HG02885 (cell line): ENCODE measurements at regions not wholly inside any gene's neighbourhood (a gene's known extent, or its start where the extent isn't known, plus 50 kb on each side); places are given as distances from the start of the nearest gene placed in this dataset.

ENCODE experiments used
- ATAC-seq: cut with Tn5 transposase; IDR thresholded peaks from one replicate; pipeline ENCODE4 v1.9.1; 2021; ENCODE audit warnings: mild to moderate bottlenecking; ENCODE audit not compliant: unreplicated experiment, poor library complexity

DNA sequence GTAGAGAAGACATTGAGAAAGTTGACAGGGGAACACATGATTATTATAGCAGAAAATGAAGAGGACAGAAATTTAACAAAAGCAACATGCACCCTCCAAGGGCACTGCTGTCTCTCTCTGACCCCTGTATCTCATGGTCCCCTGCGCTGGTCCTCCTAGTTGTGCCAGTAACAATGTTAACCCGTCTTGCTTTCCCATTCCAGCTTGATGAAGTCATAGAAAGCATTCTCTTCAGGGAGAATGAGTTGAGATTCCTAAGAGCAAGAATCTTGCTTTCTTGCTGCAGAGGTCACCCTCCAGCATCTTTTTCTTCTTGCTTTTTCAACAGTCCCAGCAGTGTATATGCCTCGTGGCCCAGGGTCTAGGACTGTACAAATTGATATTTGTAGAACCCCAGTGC, 279.6 kb upstream of the ADAMTSL1 start:
- ATAC-seq, result no peak

DNA sequence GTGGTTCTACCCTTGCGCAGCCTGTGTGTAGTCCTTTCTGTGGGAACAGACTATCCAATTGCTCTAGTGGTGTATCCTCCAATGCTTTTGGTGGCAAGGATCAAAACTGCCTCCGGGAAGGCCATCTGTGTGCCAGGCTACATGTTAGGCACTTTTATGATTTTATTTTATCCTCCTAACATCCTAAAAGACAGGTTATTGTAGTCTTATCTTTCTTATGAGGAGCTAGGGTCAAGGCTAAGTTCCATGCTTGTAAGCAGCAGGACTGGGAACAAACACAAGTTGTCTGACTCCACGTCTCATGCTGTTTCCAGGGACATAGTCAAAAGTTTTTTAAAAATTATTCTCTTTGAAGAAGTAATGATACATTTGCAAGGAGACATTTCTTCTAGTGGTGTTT, 278.7 kb upstream of the ADAMTSL1 start:
- no peak for ATAC-seq

DNA sequence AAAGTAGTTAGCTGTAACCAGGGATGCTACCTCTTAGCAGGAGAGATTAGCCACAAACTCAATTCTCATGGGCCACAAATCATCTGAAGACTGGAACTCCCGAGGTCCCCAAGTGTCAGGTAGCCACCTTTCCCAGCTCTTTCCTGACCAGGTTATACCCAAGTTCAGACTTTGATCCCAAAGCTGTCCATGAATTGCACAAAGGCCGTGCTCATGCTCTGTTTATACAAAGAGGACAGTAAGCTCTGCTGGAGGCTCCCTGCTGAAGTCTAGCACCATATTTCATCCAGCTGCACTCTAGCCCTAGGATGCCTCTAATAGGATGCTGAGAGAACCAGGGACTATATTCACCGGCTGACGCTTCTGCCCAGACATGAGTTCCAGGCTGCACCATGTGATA, 271.0 kb upstream of the ADAMTSL1 start:
- ATAC-seq, result no peak

DNA sequence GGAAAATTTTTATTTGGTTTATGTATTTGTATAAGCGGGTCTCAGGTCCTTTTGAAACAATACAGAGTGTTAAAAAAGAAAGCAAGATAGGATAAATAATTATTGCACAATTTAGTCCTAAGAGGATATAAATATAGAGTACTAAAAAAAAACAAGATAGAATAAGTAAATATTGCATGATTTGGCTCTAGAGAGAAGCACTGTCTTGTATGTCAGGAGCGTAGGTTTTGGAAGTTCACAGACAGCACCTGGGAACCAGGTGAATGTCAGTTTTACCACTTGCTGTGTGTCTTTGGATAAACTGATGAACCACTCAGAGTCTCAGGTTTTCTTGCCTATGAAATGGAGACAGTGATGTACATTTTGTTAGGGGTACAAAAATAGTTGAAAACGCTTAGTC, 266.2 kb upstream of the ADAMTSL1 start:
- ATAC-seq, result no peak

DNA sequence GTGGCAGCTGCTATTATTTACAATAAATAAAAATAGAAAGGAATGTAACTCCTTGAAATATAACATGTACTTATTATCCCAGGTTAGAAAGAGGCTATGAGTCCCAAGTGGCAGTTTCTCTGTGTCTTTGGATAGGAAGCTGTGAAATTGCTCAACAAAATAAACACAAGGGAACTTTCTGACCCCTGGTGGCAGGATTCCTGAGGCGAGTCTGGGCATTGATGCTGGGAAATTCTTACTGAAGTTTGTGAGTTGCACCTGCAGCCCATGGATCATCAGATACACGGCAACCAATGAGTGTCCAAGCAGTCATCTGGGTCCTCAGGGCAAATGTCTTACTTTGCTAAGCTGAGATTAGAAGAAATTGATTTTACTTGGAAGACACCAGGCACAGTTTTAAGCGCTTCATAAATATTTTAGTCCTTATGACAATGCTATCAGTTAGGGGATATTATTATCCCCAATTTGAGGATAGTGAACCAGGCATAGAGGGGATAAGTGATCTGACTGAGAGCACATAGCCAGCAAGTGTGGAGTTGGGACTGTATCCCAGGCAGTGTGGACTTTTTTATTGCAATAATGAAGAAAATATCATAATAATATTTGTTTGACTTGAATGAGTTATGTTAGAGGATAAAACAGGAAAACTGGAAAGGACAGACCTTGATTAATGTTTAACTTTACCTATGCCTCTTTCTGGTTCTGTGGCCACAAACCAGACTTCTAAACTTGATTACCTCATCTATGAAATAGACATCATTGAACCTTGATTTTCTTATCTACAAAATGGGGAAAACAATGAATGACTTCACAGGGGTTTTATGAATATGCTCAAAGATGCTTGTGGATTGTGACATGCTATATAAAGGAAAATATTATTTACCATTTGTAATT, 265.5 kb upstream of the ADAMTSL1 start:
- no peak for ATAC-seq

DNA sequence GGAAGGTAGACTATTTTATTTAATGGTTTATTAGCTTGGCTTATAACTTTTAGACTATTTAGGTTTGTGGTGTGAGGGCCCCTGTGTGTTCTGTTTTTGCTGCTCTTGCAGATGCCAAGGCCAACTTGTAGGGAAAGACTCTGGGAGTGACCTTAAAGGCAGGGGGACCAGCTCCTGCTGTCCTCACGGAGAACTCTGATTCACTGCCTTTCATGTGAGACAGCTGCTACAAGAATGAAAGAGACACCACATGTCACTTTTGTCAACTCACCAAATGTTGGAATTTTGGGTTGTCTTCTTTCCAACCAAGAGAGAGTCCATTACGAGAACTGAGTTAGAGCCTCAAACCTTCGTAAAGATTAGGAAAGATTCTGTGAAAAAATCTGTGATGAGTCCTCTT, 258.3 kb upstream of the ADAMTSL1 start:
- no peak for ATAC-seq

DNA sequence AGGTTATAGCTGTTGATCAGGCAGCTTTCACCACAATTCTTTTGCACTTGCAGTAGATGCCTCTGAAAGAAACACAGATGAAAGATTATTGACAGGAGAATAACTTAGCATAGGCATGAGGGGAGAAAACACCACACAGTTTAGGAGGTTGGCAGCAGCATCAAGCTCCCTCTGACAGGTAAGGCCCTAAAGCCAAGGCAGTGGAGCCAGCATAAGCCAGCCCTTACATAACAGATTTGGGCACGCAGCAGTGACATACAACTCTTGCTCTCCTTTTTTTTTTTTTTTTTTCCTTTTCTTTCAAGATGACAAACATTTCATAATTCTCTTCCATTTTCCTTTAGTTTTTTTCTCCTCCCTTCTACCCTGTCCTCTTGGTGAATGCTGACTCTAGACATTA, 257.6 kb upstream of the ADAMTSL1 start:
- no peak for ATAC-seq

DNA sequence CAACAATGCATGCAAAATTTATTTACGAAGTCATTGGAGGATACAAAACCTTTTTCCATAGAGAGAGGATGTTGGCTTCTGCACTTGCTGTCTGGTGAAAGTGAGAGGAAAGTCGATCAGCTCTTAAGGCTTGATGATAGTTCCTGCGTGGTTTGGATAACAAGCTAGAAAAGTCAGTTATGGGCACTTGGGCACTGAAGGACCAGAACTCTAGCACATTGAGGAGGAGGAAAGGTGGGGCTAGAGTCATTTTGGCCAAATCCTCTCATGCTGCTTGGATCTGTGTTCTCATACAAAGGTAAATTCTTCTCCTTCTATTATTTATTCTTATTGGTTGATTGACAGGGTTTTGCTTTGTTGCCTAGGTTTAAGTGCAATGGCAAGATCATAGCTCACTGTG, 245.9 kb upstream of the ADAMTSL1 start:
- ATAC-seq, result no peak

DNA sequence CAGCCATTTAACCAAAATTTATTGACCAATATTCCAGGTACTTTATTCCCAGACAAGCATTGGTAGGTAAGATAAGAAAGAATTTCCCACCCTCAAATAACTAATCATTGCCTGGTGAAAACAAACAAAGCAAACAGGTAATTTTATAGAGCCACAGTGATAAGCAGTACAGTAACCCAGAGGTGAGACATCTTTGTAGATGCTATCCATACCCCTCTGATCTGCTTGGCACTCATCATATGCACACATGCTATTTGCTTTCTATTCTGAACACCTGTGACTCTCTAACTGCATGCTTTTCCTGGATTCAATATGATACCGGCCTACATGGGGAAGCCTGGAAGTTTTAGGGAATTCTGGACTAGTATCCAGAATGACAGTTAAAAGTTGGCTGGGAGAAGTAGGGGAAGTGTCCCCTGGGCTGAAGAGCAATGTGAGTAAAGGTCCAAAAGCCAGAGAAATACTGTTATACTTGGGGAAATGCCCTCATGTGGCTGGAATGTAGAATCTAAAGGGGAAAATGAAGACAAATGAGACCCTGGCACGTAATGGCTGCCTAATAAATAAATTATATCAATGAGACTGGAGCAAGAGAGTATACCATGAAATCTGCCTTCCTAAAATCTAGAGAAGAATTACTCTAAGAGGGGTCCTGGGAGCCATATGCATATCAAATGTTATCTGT, 243.8 kb upstream of the ADAMTSL1 start:
- no peak for ATAC-seq

DNA sequence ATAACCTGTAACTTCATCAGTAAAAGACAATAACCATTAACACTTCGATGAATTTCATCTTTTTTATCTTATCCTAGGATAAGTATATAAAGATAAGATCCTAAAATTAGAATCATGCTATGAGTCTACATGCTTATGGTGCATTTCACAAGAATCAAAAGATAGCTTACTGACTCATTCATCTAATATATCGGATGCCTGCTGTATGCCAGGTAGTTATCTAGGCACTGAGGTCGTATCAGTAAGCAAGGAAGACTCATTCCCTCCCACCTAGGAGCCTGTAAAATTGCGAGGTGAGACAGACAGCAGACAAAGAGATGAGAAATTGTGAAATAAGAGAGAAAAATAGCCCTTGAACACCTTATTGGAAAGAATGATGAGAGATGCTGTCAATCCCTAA, 240.6 kb upstream of the ADAMTSL1 start:
- ATAC-seq, result no peak

DNA sequence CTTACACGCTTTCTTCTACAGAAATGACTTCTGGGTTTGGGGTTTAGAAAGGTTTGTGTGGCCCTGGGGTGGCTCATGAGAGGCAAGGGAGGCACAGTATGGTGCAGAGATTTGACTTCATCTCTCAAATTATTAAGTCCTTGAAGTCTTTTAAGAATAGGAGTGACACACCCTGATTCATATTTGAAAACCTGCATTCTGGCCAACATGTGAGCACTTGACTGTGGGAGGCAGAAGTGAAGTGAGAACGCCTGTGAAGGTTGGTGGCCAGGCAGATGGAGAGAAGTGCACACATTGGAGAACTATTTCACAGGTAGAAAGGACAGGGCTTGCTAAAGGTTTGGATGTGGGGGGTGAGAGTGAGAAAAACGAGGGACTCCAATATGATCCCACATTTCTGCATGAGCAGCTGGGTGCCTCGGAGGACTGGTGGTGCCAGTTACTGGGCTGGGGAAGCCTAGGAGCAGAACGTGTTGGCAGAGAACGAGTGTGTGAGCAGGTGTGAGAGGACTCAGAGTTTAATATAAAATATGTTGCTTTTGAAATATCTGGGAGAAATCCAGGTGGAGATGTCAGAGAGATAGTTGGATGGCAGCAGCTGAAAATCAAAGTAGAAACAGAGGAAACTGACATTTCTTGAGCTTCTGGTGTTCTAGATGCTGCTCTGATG, 240.0 kb upstream of the ADAMTSL1 start:
- ATAC-seq, result no peak

DNA sequence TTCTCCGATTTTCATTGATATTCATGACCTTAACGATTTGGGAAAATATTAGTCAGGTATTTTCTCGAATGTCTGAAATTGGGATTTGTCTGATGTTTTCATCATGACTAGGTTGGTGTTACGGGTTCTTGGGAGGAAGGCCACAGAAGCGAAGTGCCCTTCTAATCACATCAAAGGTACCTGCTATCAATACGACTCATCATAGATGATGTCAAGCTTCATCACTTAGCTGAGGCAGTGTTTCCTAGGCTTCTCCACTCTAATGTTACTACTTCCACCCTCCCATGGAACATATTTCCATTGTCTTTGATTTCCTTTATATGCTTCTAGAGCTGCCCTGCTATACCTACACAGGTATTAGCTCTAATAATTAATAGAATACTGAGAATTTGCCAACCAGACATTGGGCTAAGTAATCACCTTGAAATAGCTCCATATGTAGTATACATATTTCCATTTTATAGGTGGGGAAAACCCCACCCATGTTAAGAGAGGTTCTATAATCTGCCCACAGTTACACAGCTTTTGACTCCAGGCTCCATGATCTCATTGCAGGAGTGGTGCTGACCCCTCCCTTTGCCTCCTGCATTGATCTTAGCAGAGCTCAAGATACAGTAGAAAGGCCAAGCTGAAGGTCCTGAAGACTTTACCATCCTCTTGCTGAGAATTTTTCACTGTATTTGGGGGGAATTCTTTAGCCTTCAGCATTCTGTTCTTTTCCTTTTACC, 238.6 kb upstream of the ADAMTSL1 start:
- ATAC-seq, result no peak

DNA sequence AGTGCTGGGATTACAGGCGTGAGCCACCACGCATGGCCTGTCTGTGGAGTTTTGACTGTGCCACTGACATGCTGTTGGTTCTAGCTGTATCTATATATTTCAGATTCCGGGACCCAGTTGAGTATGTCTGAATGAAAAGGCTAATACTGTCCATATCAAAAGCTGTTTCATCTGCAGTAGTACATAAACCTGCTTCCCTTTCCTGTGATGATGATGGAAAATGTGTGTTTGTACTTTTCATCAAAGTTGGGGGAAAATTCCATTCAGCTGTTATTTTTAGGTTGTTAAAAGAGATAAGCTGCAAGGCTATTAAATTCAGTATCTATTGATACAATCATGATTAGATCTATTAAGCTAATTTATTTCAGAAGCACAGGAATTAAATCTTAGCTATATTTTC, 237.6 kb upstream of the ADAMTSL1 start:
- no peak for ATAC-seq

DNA sequence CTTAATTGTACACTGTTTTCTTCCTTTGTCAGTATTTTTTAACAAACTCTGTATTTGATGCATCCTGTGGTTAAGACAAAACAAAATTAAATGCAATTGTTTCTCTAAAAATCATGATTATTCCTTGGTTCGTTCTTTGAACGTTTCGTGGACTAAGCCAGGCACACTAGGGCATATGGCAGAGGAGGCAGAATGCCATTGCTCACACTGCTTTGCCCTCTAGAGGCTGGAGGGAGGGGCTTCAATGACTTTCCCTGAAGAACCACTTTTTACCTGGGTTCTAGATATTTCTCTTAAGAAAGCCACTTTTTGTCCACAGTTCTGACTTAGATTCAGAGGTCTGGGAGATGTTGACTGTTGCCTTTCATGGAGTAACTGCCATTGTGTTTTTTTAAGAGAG, 236.2 kb upstream of the ADAMTSL1 start:
- ATAC-seq, result no peak

DNA sequence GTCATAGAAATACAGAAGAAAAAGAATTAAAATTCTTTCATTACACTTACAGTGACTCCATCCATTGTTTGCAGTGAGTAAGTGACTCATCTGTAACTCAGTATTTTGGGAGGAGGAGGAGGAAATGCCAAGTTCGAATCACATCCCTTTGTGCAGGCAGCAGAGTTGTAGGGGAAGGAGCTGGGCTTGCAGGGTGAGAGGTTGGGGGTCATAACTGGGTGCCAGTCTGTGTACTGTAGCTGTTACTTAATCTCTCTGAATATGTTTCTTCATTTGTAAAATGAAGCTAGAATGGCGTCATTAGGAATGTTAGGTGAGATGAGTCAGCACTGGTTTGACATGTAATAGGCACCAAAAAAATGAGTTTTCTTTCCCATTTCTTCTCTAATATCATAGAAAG, 235.7 kb upstream of the ADAMTSL1 start:
- ATAC-seq, result no peak

DNA sequence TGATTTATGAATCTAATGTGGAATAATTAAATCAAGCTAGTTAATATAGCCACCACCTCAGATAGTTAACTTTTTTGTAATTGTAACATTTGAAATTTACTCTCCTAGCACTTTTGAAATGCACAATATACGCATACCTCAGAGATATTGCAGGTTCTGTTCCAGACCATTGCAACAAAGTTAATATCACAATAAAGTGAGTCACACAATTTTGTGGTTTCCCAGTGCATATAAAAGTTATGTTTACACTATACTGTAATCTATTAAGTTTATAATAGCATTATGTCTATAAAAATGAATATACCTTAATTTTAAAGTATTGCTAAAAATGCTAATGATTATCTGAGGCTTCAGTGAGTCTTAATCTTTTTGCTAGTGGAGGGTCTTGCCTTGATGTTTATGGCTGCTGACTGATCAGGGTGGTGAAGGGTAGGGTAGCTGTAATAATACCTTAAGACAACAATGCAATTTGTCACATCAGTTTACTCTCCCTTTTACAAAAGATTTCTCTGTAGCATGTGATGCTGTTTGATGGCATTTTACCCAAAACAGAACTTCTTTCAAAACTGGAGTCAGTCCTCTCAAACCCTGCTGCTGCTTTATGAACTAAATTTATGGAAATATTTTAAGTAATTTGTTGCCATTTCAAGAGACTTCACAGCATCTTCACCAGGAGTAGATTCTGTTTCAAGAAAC, 235.1 kb upstream of the ADAMTSL1 start:
- ATAC-seq, result no peak

DNA sequence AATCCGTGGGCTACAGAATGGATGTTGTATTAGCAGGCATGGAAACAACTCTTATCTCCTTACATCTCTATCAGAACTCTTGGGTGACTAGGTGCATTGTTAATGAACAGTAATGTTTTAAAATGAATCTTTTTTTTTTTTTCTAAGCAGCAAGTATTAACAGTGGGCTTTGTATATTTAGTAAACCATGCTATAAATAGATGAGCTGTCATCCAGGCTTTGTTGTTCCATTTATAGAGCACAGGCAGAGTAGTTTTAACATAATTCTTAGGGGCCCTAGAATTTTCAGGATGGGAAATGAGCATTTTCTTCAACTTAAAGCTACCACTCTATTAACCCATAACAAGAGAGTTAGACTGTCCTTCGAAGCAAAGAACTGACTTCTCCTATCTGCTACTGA, 233.7 kb upstream of the ADAMTSL1 start:
- ATAC-seq, result no peak

DNA sequence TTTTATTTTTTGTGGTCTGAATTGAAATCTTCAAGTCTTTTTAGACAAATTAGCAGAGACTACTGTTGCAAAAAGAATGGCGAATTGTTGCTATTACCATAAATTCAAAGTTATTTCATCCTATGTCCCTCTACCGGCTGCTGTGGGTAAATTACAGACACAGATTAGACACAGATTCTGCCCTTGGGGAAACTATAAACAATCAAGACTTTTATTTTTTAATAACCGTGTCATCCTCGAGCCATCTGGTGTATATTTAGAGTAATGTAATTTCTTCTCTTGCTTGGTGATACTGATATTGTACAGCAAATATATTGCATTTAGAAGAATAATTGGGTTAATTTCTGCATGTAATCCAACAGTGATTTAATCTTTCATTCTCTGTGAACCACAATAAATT, 228.0 kb upstream of the ADAMTSL1 start:
- ATAC-seq, result no peak

DNA sequence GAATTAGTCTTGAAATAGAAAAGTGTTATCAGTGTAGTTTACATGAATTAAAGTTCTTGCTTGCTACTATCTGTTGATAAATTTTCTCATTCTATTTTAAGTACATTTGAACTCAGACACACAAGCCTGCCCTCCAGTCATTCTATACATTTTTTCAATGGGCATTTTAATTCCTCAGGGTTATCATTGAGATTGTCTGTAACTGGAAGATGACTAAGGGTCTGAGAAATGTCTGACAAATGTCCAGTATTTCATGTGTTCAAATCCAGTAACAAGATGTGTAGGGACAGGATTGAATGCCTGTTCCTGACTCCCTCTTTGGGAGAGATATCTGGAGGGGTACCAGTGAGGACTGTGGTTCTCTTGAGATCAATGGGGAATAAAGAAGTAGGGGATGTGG, 223.9 kb upstream of the ADAMTSL1 start:
- no peak for ATAC-seq

DNA sequence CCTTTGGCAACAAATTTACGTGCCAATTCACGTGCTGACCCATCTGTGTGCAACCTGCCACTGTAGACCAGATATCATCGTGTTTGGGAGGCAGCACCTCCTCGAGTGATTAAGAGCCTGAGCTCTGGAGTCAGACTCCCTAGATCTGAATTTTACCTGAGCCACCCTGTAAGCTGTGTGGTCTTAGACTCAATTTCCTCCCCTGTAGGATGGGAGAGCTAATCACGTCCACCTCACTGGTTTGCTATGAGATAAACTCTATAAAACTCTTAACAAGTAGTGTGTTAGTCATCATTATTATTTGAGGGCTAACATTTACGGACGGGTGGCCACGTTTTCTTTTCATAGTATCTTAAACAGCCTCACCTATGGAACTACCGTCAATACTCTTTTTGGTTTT, 220.0 kb upstream of the ADAMTSL1 start:
- ATAC-seq, result no peak
